ENCODE measurements at regions not wholly inside any gene's neighbourhood (a gene's known extent, or its start where the extent isn't known, plus 50 kb on each side); places are given as distances from the start of the nearest gene placed in this dataset.

GRCh38 chr1:193394336-193394735 lies 207.9 kb upstream of the B3GALT2 start:
- TF ChIP-seq, protein P1, sequence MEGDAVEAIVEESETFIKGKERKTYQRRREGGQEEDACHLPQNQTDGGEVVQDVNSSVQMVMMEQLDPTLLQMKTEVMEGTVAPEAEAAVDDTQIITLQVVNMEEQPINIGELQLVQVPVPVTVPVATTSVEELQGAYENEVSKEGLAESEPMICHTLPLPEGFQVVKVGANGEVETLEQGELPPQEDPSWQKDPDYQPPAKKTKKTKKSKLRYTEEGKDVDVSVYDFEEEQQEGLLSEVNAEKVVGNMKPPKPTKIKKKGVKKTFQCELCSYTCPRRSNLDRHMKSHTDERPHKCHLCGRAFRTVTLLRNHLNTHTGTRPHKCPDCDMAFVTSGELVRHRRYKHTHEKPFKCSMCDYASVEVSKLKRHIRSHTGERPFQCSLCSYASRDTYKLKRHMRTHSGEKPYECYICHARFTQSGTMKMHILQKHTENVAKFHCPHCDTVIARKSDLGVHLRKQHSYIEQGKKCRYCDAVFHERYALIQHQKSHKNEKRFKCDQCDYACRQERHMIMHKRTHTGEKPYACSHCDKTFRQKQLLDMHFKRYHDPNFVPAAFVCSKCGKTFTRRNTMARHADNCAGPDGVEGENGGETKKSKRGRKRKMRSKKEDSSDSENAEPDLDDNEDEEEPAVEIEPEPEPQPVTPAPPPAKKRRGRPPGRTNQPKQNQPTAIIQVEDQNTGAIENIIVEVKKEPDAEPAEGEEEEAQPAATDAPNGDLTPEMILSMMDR (conservative IDR thresholded peaks at IDR 0.05; ENCODE audit: low read length), result no peak
- no peak for TF ChIP-seq EZH2phosphoT487 (IDR thresholded peaks at IDR 0.05; ENCODE audit: borderline replicate concordance, low read depth, low read length)
